ENCODE measurements at regions not wholly inside any gene's neighbourhood (a gene's known extent, or its start where the extent isn't known, plus 50 kb on each side); places are given as distances from the start of the nearest gene placed in this dataset.

- no peak for DNase-seq (ENCODE audit: low spot score)
Measured at GRCh38 chr3:74693696-74694393, 79.4 kb upstream of the CNTN3 start.

GRCh38 chr3:74693251-74693650 is 78.8 kb upstream of the CNTN3 start:
- no peak for DNase-seq (ENCODE audit: low spot score)

GRCh38 chr3:74691946-74692345 is 77.5 kb upstream of the CNTN3 start:
- no peak for DNase-seq (ENCODE audit: low spot score)

- no peak for DNase-seq (ENCODE audit: low spot score)
Measured at GRCh38 chr3:74673326-74673725, 58.9 kb upstream of the CNTN3 start.

GRCh38 chr3:74664606-74665005 is 50.1 kb upstream of the CNTN3 start:
- no peak for DNase-seq (ENCODE audit: low spot score)
